Skeletal muscle cell (primary cell): ENCODE measurements at regions not wholly inside any gene's neighbourhood (a gene's known extent, or its start where the extent isn't known, plus 50 kb on each side); places are given as distances from the start of the nearest gene placed in this dataset.

ENCODE experiments used
- DNase-seq: peaks from one replicate; pipeline ENCODE4 v3.0.0-alpha.2; 2010; ENCODE audit warnings: low read depth
- H3K4me3 ChIP-seq: 2 replicates; pipeline ENCODE4 v1.5.1; 2011; ENCODE audit warnings: low read depth, mild to moderate bottlenecking, control low read depth, low read length, moderate library complexity

- no peak for DNase-seq
- H3K4me3 ChIP-seq = no peak overlapping the region
Observed at GRCh38 chr22:26798462-26799065, 141.2 kb downstream of the MIAT start.

GRCh38 chr22:26800858-26801257 is 143.5 kb downstream of the MIAT start:
- H3K4me3 ChIP-seq = no peak overlapping the region
- peak; percentile 15 for DNase-seq

GRCh38 chr22:26801449-26801848 is 144.1 kb downstream of the MIAT start:
- H3K4me3 ChIP-seq = no peak overlapping the region
- no peak for DNase-seq

GRCh38 chr22:26804315-26804714 is 146.9 kb downstream of the MIAT start:
- no peak overlapping the region for H3K4me3 ChIP-seq
- no peak for DNase-seq

GRCh38 chr22:26804911-26805539 is 147.6 kb downstream of the MIAT start:
- H3K4me3 ChIP-seq = no peak overlapping the region
- no peak for DNase-seq

- H3K4me3 ChIP-seq = no peak overlapping the region
- DNase-seq = no peak
Observed at GRCh38 chr22:26806445-26807175, 149.2 kb downstream of the MIAT start.

- no peak for DNase-seq
- no peak overlapping the region for H3K4me3 ChIP-seq
Observed at GRCh38 chr22:26811647-26811992, 154.2 kb downstream of the MIAT start.

- DNase-seq = no peak
- H3K4me3 ChIP-seq = no peak overlapping the region
Observed at GRCh38 chr22:26812731-26813130, 155.3 kb downstream of the MIAT start.

- no peak overlapping the region for H3K4me3 ChIP-seq
- DNase-seq = no peak
Observed at GRCh38 chr22:26816726-26817125, 159.3 kb downstream of the MIAT start.

- no peak for DNase-seq
Observed at GRCh38 chr22:26817926-26818325, 160.5 kb downstream of the MIAT start.

GRCh38 chr22:26821854-26822253 is 164.5 kb downstream of the MIAT start:
- no peak overlapping the region for H3K4me3 ChIP-seq
- no peak for DNase-seq

More at GRCh38 chr22:26817926-26818325, 160.5 kb downstream of the MIAT start:
- no peak overlapping the region for H3K4me3 ChIP-seq

GRCh38 chr22:26822313-26822712 is 164.9 kb downstream of the MIAT start:
- H3K4me3 ChIP-seq = no peak overlapping the region
- no peak for DNase-seq

GRCh38 chr22:26823966-26824365 is 166.6 kb downstream of the MIAT start:
- DNase-seq = no peak
- no peak overlapping the region for H3K4me3 ChIP-seq

- no peak for DNase-seq
- no peak overlapping the region for H3K4me3 ChIP-seq
Observed at GRCh38 chr22:26825960-26826935, 168.9 kb downstream of the MIAT start.

- no peak for DNase-seq
- no peak overlapping the region for H3K4me3 ChIP-seq
Observed at GRCh38 chr22:26827611-26828010, 170.2 kb downstream of the MIAT start.

- DNase-seq = no peak
- H3K4me3 ChIP-seq = no peak overlapping the region
Observed at GRCh38 chr22:26828311-26828710, 170.9 kb downstream of the MIAT start.

GRCh38 chr22:26830837-26831236 is 173.4 kb downstream of the MIAT start:
- H3K4me3 ChIP-seq = no peak overlapping the region
- no peak for DNase-seq

- H3K4me3 ChIP-seq = no peak overlapping the region
- no peak for DNase-seq
Observed at GRCh38 chr22:26835023-26835422, 177.6 kb downstream of the MIAT start.

GRCh38 chr22:26835929-26836528 is 178.6 kb downstream of the MIAT start:
- DNase-seq = no peak
- no peak overlapping the region for H3K4me3 ChIP-seq
